K562 (cell line): ENCODE measurements at regions not wholly inside any gene's neighbourhood (a gene's known extent, or its start where the extent isn't known, plus 50 kb on each side); places are given as distances from the start of the nearest gene placed in this dataset.

ENCODE experiments used
- ATAC-seq: fragments of 200-7000 bp; cut with Tn5 transposase; 3 replicates; pipeline ENCODE4 v1.9.1; 2020; ENCODE audit warnings: moderate library complexity
- BruUV-seq: library from RNA; stranded (reverse); fragments of 400-500 nt; replicated peaks from 2 replicates; lab custom pipeline; 2021; lab: Mats Ljungman, UMichigan
- CTCF ChIA-PET: fragments of 300-600 bp; formaldehyde crosslinking; extraction: SDS; loops from one replicate; lab custom pipeline; 2021; ENCODE audit warnings: low intra/inter-chr PET ratio; lab: Yijun Ruan, JAX
- POLR2A ChIA-PET: fragments of 300-600, 350-650 bp; sonication (Branson Sonifier 250); formaldehyde crosslinking; extraction: SDS; loops from one replicate; lab custom pipeline; 2021; ENCODE audit warnings: antibody characterized with exemption, inconsistent platforms; lab: Yijun Ruan, JAX
- DNase-seq, 4 experiments: peaks; one replicate each; pipeline versions ENCODE4 v3.0.0 to v3.0.0-alpha.2; 2011 to 2018; ENCODE audit warnings: low spot score in 3 of 4, mixed read lengths in 3 of 4; ENCODE audit errors: extremely low read depth in 1 of 4
- FAIRE-seq: peaks from 2 replicates; lab custom pipeline; 2011; peaks lifted over from hg19 to GRCh38; lab: Jason Lieb, UNC
- H2AFZ ChIP-seq: 2 replicates; pipeline ENCODE4 v1.6.0; 2011; ENCODE audit warnings: low read depth, low read length, control low read depth, inconsistent platforms
- H3K27ac ChIP-seq: fragments of 200-600 bp; 3 replicates; pipeline ENCODE4 v1.8.0; 2011; ENCODE audit warnings: low read depth, mild to moderate bottlenecking, control low read depth, inconsistent platforms, low read length, moderate library complexity, mixed read lengths; ENCODE audit errors: extremely low read depth
- H3K27me3 ChIP-seq, 2 experiments: fragments of 300-600 bp in 1 of 2; 2 replicates in 1 of 2; 3 replicates in 1 of 2; pipeline versions ENCODE4 v1.6.0 to v1.8.0; 2011; ENCODE audit warnings: inconsistent platforms in 2 of 2, low read length in 2 of 2, mild to moderate bottlenecking in 1 of 2, mixed read lengths in 1 of 2, moderate library complexity in 1 of 2; ENCODE audit not compliant: control insufficient read depth in 2 of 2, insufficient read depth in 2 of 2
- H3K36me3 ChIP-seq: fragments of 300-600 bp; 3 replicates; pipeline ENCODE4 v1.8.0; 2011; ENCODE audit warnings: mild to moderate bottlenecking, low read length, inconsistent platforms; ENCODE audit not compliant: control insufficient read depth, insufficient read depth
- H3K4me1 ChIP-seq, 2 experiments: fragments of 200-600 bp in 1 of 2; replicated peaks in 1 of 2; 2 replicates in 1 of 2; 3 replicates in 1 of 2; pipeline versions ENCODE4 v1.5.1 to v1.8.0; 2011; ENCODE audit warnings: inconsistent platforms in 2 of 2, low read length in 2 of 2, mild to moderate bottlenecking in 1 of 2, mixed read lengths in 1 of 2, moderate library complexity in 1 of 2; ENCODE audit not compliant: control insufficient read depth in 2 of 2, insufficient read depth in 2 of 2
- H3K4me2 ChIP-seq: 2 replicates; pipeline ENCODE4 v1.6.1; 2011; ENCODE audit warnings: low read length, control low read depth, inconsistent platforms, mixed read lengths; ENCODE audit not compliant: insufficient read depth
- H3K4me3 ChIP-seq: fragments of 200-600 bp; sonication (generic), shearing (Covaris generic); 2 replicates; pipeline ENCODE4 v1.5.1; 2016; ENCODE audit warnings: control low read depth, inconsistent platforms
- H3K79me2 ChIP-seq: fragments of 200-600 bp; 3 replicates; pipeline ENCODE4 v1.8.0; 2011; ENCODE audit warnings: low read length, inconsistent platforms; ENCODE audit not compliant: control insufficient read depth, insufficient read depth
- H3K9ac ChIP-seq, 2 experiments: 2 replicates each; pipeline versions ENCODE4 v1.6.0 to v1.6.1; 2011; ENCODE audit warnings: low read depth in 2 of 2, low read length in 2 of 2, control low read depth in 1 of 2, inconsistent platforms in 1 of 2, mild to moderate bottlenecking in 1 of 2, mixed read lengths in 1 of 2; ENCODE audit not compliant: insufficient read depth in 1 of 2
- H3K9me1 ChIP-seq: one replicate; pipeline ENCODE4 v1.6.0; 2011; ENCODE audit warnings: inconsistent platforms, mild to moderate bottlenecking, low read length, moderate library complexity; ENCODE audit not compliant: control insufficient read depth, insufficient read depth
- H3K9me3 ChIP-seq: replicated peaks from 2 replicates; pipeline ENCODE4 v1.5.1; 2011; ENCODE audit warnings: low read depth, low read length, inconsistent platforms; ENCODE audit not compliant: control insufficient read depth, insufficient read depth
- H4K20me1 ChIP-seq: replicated peaks from 2 replicates; pipeline ENCODE4 v1.6.1; 2011; ENCODE audit warnings: low read length, inconsistent platforms, mixed read lengths; ENCODE audit not compliant: control insufficient read depth, insufficient read depth
- E4F1 ChIP-seq: fragments of 250-450 bp; sonication (Bioruptor Pico); IDR thresholded peaks from 2 replicates; pipeline ENCODE4 v1.5.0; 2021; ENCODE audit warnings: mild to moderate bottlenecking, borderline replicate concordance
- EP300 ChIP-seq: IDR thresholded peaks from 2 replicates; pipeline ENCODE4 v1.6.1; 2012; ENCODE audit warnings: low read length, improper control_type of control experiment
- MAZ ChIP-seq, 2 experiments: fragments of 450-650 bp in 1 of 2; sonication (generic) in 1 of 2; formaldehyde crosslinking; IDR thresholded peaks in 1 of 2; conservative IDR thresholded peaks in 1 of 2; 2 replicates each; pipeline versions ENCODE4 v1.4.0 to v1.5.0; 2020; ENCODE audit warnings: mild to moderate bottlenecking in 1 of 2, missing genetic modification reagents in 1 of 2
- MTA2 ChIP-seq: fragments of 450-650 bp; IDR thresholded peaks from 2 replicates; pipeline ENCODE4 v1.6.1; 2016; ENCODE audit warnings: low read depth
- OTX1 ChIP-seq: fragments of 450-650 bp; formaldehyde crosslinking; IDR thresholded peaks from 2 replicates; pipeline ENCODE4 v1.4.0; 2022; ENCODE audit warnings: mild to moderate bottlenecking
- RBM25 ChIP-seq: fragments of 200-400 bp; formaldehyde crosslinking; IDR thresholded peaks from 2 replicates; pipeline ENCODE4 v1.6.1; 2018; ENCODE audit warnings: low read length, low read depth, moderate library complexity; ENCODE audit not compliant: severe bottlenecking
- TAF15 ChIP-seq: fragments of 200-400 bp; formaldehyde crosslinking; IDR thresholded peaks from 2 replicates; pipeline ENCODE4 v1.6.1; 2017; ENCODE audit warnings: mild to moderate bottlenecking, low read depth, low read length, moderate library complexity
- TAF7 ChIP-seq: fragments of 450-650 bp; IDR thresholded peaks from 2 replicates; pipeline ENCODE4 v1.6.1; 2016; ENCODE audit warnings: missing genetic modification characterization, missing compliant biosample characterization
- TARDBP ChIP-seq: fragments of 450-650 bp; IDR thresholded peaks from 2 replicates; pipeline ENCODE4 v1.6.1; 2016
- ZNF282 ChIP-seq: sonication (generic); formaldehyde crosslinking; IDR thresholded peaks from 2 replicates; pipeline ENCODE4 v1.8.1; 2023; ENCODE audit warnings: missing genetic modification reagents
- WGBS: fragments of 100-300 bp; shearing (Covaris generic); methylation state at CpG from one replicate; pipeline ENCODE4 v1.1.6; 2016; ENCODE audit warnings: low coverage, mixed read lengths; ENCODE audit not compliant: insufficient coverage; ENCODE audit errors: missing lambda C conversion rate; 5-methylcytosine and 5-hydroxymethylcytosine counted together
- in situ Hi-C: fragments of 300-500 bp; cut with MboI; formaldehyde crosslinking; loops from 4 replicates; pipeline ENCODE4 v1.15.0; 2018; ENCODE audit warnings: inconsistent platforms, mixed read lengths
- intact Hi-C: fragments of 100-400 bp; cut with micrococcal nuclease; formaldehyde crosslinking; loops from 2 replicates; pipeline ENCODE4 v1.14.2; 2022
- TF ChIP-seq, protein P1 (sequence below), 2 experiments: fragments of 450-650 bp; formaldehyde crosslinking in 1 of 2; IDR thresholded peaks; 2 replicates each; pipeline versions ENCODE4 v1.4.0 to v1.6.1; 2014 to 2020; ENCODE audit warnings: mild to moderate bottlenecking in 2 of 2, borderline replicate concordance in 1 of 2, low read depth in 1 of 2

DNA sequence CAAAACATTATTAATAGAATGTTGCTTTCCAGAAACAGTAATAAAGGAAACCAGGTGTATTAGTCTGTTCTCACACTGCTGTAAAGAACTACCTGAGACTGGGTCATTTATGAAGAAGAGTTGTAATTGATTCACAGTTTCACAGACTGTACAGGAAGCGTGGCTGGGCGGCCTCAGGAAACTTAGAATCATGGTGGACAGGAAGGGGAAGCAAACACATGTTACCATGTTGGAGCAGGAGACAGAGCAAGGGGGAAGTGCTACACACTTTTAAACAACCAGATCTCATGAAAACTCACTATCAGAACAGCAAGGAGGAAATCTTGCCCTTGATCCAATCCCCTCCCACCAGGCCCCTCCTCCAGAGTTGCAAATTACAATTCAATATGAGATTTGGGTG lies 815.8 kb downstream of the TRIML1 start (continued):
- TF ChIP-seq, protein P1, sequence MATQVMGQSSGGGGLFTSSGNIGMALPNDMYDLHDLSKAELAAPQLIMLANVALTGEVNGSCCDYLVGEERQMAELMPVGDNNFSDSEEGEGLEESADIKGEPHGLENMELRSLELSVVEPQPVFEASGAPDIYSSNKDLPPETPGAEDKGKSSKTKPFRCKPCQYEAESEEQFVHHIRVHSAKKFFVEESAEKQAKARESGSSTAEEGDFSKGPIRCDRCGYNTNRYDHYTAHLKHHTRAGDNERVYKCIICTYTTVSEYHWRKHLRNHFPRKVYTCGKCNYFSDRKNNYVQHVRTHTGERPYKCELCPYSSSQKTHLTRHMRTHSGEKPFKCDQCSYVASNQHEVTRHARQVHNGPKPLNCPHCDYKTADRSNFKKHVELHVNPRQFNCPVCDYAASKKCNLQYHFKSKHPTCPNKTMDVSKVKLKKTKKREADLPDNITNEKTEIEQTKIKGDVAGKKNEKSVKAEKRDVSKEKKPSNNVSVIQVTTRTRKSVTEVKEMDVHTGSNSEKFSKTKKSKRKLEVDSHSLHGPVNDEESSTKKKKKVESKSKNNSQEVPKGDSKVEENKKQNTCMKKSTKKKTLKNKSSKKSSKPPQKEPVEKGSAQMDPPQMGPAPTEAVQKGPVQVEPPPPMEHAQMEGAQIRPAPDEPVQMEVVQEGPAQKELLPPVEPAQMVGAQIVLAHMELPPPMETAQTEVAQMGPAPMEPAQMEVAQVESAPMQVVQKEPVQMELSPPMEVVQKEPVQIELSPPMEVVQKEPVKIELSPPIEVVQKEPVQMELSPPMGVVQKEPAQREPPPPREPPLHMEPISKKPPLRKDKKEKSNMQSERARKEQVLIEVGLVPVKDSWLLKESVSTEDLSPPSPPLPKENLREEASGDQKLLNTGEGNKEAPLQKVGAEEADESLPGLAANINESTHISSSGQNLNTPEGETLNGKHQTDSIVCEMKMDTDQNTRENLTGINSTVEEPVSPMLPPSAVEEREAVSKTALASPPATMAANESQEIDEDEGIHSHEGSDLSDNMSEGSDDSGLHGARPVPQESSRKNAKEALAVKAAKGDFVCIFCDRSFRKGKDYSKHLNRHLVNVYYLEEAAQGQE (IDR thresholded peaks at IDR 0.05; ENCODE audit: borderline replicate concordance): no peak
- TF ChIP-seq, protein P1 (CRISPR knock-in tag; IDR thresholded peaks at IDR 0.05; ENCODE audit: low read depth): no peak
- TF ChIP-seq ZNF282 (CRISPR knock-in tag): no peak

GRCh38 chr4:188956566-188956965 lies 817.3 kb downstream of the TRIML1 start:
- no peaks in the 10 kb centered on the region for H3K79me2 ChIP-seq
- ChIA-PET POLR2A (no interaction called here), CTCF (no interaction called here)
- H3K27me3 ChIP-seq: no peaks in the 10 kb centered on the region
- H3K9me1 ChIP-seq: no peaks in the 10 kb centered on the region
- no peak overlapping the region for H3K4me2 ChIP-seq
- H3K9me3 ChIP-seq: no peaks in the 10 kb centered on the region
- FAIRE-seq (no peak), DNase-seq (no peak), ATAC-seq (no peak)
- intact Hi-C loops (no loop called here), in situ Hi-C loops (no loop called here)
- no peaks in the 10 kb centered on the region for H3K4me1 ChIP-seq
- H3K27ac ChIP-seq: no peak overlapping the region
- no peak overlapping the region for H2AFZ ChIP-seq
- H3K36me3 ChIP-seq: no peaks in the 10 kb centered on the region
- H3K9ac ChIP-seq: no peak overlapping the region
- BruUV-seq: no TSS peak
- H3K4me3 ChIP-seq: no peak overlapping the region
- no peaks in the 10 kb centered on the region for H4K20me1 ChIP-seq
- 0% methylated on average over 4 of the region's 4 CpGs for WGBS
- TF ChIP-seq OTX1 (CRISPR knock-in tag) (no peak), TAF7 (tag) (no peak), E4F1 (CRISPR knock-in tag) (no peak), MTA2 (no peak), TAF15 (no peak), EP300 (no peak), RBM25 (no peak), TARDBP (no peak), MAZ (CRISPR knock-in tag; conservative IDR thresholded peaks at IDR 0.05 in 1 of 2, IDR thresholded peaks at IDR 0.05 in 1 of 2) (no peak)
